ENCODE measurements at regions not wholly inside any gene's neighbourhood (a gene's known extent, or its start where the extent isn't known, plus 50 kb on each side); places are given as distances from the start of the nearest gene placed in this dataset.

GRCh38 chr5:111952555-111952954, 195.6 kb upstream of the NREP start:
- FAIRE-seq (no peak), DNase-seq (ENCODE audit: insufficient read length, low spot score) (no peak)
- TF ChIP-seq CTCF (IDR thresholded peaks at IDR 0.05; ENCODE audit: insufficient read depth, missing control alignments), result no peak

GRCh38 chr5:111950660-111951059, 193.7 kb upstream of the NREP start:
- TF ChIP-seq CTCF (IDR thresholded peaks at IDR 0.05; ENCODE audit: insufficient read depth, missing control alignments), result no peak
- FAIRE-seq, result no peak
- DNase-seq (ENCODE audit: insufficient read length, low spot score), result no peak

- DNase-seq (ENCODE audit: insufficient read length, low spot score) (no peak), FAIRE-seq (no peak)
- TF ChIP-seq CTCF (IDR thresholded peaks at IDR 0.05; ENCODE audit: insufficient read depth, missing control alignments), result no peak
Observed at GRCh38 chr5:111948092-111948841, 191.3 kb upstream of the NREP start.

- TF ChIP-seq CTCF (IDR thresholded peaks at IDR 0.05; ENCODE audit: insufficient read depth, missing control alignments), result no peak
Observed at GRCh38 chr5:111946556-111946955, 189.6 kb upstream of the NREP start.

GRCh38 chr5:111945535-111945934, 188.5 kb upstream of the NREP start:
- FAIRE-seq, result no peak
- DNase-seq (ENCODE audit: insufficient read length, low spot score), result no peak
- no peak for TF ChIP-seq CTCF (IDR thresholded peaks at IDR 0.05; ENCODE audit: insufficient read depth, missing control alignments)

More at GRCh38 chr5:111946556-111946955, 189.6 kb upstream of the NREP start:
- no peak for FAIRE-seq
- no peak for DNase-seq (ENCODE audit: insufficient read length, low spot score)

GRCh38 chr5:111942661-111943401, 185.8 kb upstream of the NREP start:
- TF ChIP-seq CTCF (IDR thresholded peaks at IDR 0.05; ENCODE audit: insufficient read depth, missing control alignments), result no peak
- DNase-seq (ENCODE audit: insufficient read length, low spot score) (no peak), FAIRE-seq (no peak)

GRCh38 chr5:111942201-111942600, 185.2 kb upstream of the NREP start:
- FAIRE-seq (no peak), DNase-seq (ENCODE audit: insufficient read length, low spot score) (no peak)
- TF ChIP-seq CTCF (IDR thresholded peaks at IDR 0.05; ENCODE audit: insufficient read depth, missing control alignments), result no peak
